ENCODE measurements at regions not wholly inside any gene's neighbourhood (a gene's known extent, or its start where the extent isn't known, plus 50 kb on each side); places are given as distances from the start of the nearest gene placed in this dataset.

DNA sequence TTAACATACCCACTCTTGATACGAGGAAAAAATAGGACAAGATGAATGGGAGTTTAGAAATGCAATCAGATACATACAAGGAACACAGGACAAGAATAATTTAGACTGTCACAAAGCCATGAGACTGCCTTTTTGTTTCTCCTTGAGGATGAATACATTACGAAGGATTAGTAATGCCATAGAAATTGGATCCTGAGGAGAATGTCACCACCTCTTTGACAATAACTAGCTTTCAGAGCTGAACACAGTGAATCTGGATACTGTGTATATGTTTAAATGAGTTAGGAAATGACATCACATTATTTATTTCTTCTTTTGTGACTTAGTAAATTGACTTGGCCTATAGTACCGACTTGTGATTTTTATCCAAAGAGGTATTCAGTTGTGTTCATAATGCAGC is 596.3 kb upstream of the CNTNAP2 start:
- peaks cover 0 to 11% (median 0%) of the 10 kb centered on the region in 9 donors for H3K9me3 Mint-ChIP-seq
- no peaks in the 10 kb centered on the region for H3K36me3 Mint-ChIP-seq
- no peaks in the 10 kb centered on the region for H3K4me1 Mint-ChIP-seq
- ATAC-seq (no peak), DNase-seq (no peak)
- H3K27ac Mint-ChIP-seq: no peak overlapping the region
- no peak overlapping the region for H3K4me3 Mint-ChIP-seq
- POLR2A ChIA-PET: no interaction called here
- H3K27me3 Mint-ChIP-seq: no peaks in the 10 kb centered on the region

DNA sequence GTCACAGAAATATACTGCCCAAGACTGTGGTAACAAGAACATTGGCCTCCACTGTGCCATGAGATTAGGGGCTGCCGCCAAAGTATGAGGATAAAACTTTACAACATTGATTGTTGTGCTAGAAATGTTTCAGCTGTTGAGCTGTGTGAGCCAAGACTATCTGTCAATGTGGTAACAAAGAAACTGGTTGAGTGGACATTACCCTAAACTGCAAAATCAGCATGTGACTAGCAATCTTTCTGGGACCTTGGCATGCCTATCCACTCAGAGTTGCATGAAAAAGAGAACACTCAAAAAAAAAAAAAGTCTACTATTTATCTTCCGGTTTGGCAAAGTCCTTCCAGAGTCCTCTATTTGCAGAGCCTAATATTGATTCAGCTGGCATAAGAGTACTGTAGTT is 605.6 kb upstream of the CNTNAP2 start:
- POLR2A ChIA-PET: no interaction called here
- ATAC-seq (no peak), DNase-seq (no peak)
- Mint-ChIP-seq H3K4me3 (no peak overlapping the region), H3K4me1 (no peaks in the 10 kb centered on the region), H3K27ac (no peak overlapping the region), H3K36me3 (peaks cover 0 to under 1% (median 0%) of the 10 kb centered on the region in 3 donors), H3K27me3 (no peaks in the 10 kb centered on the region), H3K9me3 (peaks cover 0 to 26% (median 7%) of the 10 kb centered on the region in 9 donors)

DNA sequence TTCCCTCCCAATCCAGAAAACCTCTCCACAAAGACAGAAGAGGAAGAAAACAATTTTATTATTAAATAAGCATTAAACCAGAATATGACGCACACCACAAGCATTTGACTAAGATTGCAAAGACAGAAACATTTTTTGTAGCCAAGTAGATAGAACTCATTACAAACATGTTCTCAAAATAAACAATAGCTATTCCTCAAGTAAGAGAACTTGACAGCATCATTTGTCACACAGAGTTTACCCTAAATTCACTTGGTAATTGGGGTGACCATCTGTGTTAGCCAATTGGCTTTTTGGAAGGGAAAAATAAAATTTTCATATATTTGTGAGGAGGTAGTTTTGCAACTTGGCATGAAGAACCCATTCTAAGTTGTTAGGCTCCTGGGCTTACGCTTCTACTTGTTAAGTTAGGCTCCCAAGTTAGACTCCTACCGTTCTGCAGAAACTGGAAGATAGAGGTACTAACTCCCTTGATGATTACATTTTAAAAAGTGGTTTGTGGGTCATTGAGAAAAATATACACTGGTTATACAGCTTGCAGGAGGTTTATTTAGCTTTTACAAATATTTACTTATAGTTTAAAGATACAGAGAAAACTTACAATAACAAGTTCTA is 618.6 kb upstream of the CNTNAP2 start:
- ATAC-seq (no peak), DNase-seq (no peak)
- H3K9me3 Mint-ChIP-seq: peaks cover 0 to 27% (median 7%) of the 10 kb centered on the region in 9 donors
- POLR2A ChIA-PET: no interaction called here
- H3K4me1 Mint-ChIP-seq: no peaks in the 10 kb centered on the region
- H3K27ac Mint-ChIP-seq: no peak overlapping the region
- H3K27me3 Mint-ChIP-seq: no peaks in the 10 kb centered on the region
- H3K36me3 Mint-ChIP-seq: no peaks in the 10 kb centered on the region
- no peak overlapping the region for H3K4me3 Mint-ChIP-seq

DNA sequence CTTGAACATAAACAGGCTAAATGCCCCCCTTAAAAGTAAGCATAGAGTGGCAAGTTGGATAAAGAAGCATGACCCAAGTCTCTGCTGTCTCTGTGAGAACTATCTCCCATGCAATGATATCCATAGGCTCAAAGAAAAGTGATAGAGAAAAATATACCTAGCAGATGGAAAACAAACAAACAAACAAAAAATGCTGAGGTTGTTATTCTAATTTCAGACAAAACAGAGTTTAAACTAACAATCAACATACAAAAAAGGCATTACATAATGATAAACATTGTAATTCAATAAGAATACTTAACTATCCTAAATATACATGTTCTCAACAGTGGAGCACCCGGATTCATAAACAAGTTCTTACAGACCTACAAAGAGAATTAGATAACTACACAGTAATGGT is 626.2 kb upstream of the CNTNAP2 start:
- Mint-ChIP-seq H3K4me1 (no peaks in the 10 kb centered on the region), H3K9me3 (peaks cover 2 to 44% (median 16%) of the 10 kb centered on the region in 9 donors), H3K27ac (no peak overlapping the region), H3K4me3 (no peak overlapping the region), H3K27me3 (no peaks in the 10 kb centered on the region), H3K36me3 (peaks cover 0 to 11% (median 0%) of the 10 kb centered on the region in 3 donors)
- DNase-seq (no peak), ATAC-seq (no peak)
- POLR2A ChIA-PET: no interaction called here

DNA sequence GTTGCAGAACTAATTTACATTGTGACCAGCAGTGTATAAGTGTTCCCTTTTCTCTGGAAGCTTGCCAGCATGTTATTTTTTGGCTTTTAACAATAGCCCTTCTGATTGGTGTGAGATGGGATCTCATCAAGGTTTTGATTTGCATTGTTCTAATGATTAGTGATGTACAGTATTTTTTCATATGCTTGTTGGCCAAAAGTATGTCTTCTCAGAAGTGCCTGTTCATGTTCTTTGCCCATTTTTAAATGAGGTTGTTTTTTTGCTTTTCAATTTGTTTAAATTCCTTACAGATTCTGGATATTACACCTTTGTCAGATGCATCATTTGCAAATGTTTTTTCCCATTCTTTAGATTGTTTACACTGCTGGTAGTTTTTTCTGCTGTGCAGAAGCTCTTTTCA is 627.0 kb upstream of the CNTNAP2 start:
- no peak overlapping the region for H3K4me3 Mint-ChIP-seq
- no peaks in the 10 kb centered on the region for H3K27me3 Mint-ChIP-seq
- no peaks in the 10 kb centered on the region for H3K4me1 Mint-ChIP-seq
- H3K36me3 Mint-ChIP-seq: peaks cover 0 to 11% (median 0%) of the 10 kb centered on the region in 3 donors
- DNase-seq (no peak), ATAC-seq (no peak)
- POLR2A ChIA-PET: no interaction called here
- no peak overlapping the region for H3K27ac Mint-ChIP-seq
- H3K9me3 Mint-ChIP-seq: peaks cover 2 to 43% (median 16%) of the 10 kb centered on the region in 9 donors

DNA sequence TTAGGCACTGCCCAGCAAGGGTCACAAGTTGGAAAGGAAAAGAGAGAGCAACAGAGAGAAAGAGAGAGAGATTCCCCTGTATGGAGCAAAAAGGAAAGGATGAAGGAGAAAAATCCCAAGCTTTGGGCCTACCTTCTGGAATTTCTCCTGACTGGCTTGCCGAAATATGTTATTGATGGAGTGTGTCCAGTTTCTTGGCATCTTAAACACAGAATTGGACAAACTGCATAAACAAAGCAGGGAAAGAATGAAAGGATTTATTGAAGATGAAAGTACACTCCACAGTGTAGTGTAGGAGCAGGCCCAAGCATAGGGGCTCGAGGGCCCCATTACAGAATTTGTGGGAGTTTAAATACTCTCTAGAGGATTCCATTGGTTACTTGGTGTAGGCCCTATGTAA is 627.8 kb upstream of the CNTNAP2 start:
- Mint-ChIP-seq H3K27ac (no peak overlapping the region), H3K27me3 (no peaks in the 10 kb centered on the region), H3K36me3 (peaks cover 0 to 11% (median 0%) of the 10 kb centered on the region in 3 donors), H3K4me3 (no peak overlapping the region), H3K9me3 (peaks cover 0 to 37% (median 13%) of the 10 kb centered on the region in 9 donors), H3K4me1 (no peaks in the 10 kb centered on the region)
- POLR2A ChIA-PET: no interaction called here
- ATAC-seq (no peak), DNase-seq (no peak)

DNA sequence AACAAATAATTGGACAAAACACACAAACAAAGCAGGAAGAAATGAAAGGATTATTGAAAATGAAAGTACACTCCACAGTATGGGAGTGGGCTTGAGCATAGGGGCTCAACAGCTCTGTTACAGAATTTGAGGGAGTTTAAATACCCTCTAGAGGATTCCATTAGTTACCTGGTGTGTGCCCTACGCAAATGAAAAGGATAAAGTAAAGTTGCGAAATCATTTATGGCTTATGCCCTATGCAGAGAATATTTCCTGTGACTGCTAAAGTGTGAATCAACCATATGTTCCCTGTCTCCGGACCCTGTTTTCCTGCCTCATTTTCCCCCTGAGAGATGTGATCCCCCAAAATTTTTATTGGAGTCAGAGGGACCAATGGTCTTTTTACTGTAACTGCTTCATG is 634.6 kb upstream of the CNTNAP2 start:
- ATAC-seq: no peak
- H3K36me3 Mint-ChIP-seq: no peaks in the 10 kb centered on the region
- H3K27me3 Mint-ChIP-seq: no peaks in the 10 kb centered on the region
- no peaks in the 10 kb centered on the region for H3K4me1 Mint-ChIP-seq
- H3K27ac Mint-ChIP-seq: no peak overlapping the region
- POLR2A ChIA-PET: no interaction called here
- DNase-seq: no peak
- H3K9me3 Mint-ChIP-seq: peaks cover 0 to 10% (median 2%) of the 10 kb centered on the region in 9 donors
- no peak overlapping the region for H3K4me3 Mint-ChIP-seq

DNA sequence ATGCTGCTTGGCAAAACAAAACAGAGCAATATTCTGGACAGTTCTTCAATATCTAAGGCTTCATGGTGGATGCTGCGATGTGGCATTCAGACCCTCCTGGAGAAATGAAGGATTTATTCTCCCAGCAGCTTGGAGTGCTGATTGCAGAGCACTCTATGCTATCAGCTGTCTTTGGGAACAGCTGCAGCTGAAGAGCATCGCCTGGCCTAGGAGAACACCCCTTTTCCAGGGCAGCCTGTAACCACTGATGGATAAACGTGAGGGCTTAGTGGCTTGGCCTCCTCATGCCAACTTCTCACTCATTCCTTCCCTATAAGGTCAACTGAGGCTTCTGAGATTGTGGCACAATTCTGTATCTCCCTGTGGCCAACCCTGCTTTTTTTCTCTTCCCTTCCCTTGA is 638.1 kb upstream of the CNTNAP2 start:
- Mint-ChIP-seq H3K4me1 (no peaks in the 10 kb centered on the region), H3K9me3 (peaks cover 0 to 20% (median 0%) of the 10 kb centered on the region in 9 donors), H3K27me3 (no peaks in the 10 kb centered on the region), H3K4me3 (no peak overlapping the region), H3K36me3 (no peaks in the 10 kb centered on the region), H3K27ac (no peak overlapping the region)
- POLR2A ChIA-PET: no interaction called here
- DNase-seq (no peak), ATAC-seq (no peak)

DNA sequence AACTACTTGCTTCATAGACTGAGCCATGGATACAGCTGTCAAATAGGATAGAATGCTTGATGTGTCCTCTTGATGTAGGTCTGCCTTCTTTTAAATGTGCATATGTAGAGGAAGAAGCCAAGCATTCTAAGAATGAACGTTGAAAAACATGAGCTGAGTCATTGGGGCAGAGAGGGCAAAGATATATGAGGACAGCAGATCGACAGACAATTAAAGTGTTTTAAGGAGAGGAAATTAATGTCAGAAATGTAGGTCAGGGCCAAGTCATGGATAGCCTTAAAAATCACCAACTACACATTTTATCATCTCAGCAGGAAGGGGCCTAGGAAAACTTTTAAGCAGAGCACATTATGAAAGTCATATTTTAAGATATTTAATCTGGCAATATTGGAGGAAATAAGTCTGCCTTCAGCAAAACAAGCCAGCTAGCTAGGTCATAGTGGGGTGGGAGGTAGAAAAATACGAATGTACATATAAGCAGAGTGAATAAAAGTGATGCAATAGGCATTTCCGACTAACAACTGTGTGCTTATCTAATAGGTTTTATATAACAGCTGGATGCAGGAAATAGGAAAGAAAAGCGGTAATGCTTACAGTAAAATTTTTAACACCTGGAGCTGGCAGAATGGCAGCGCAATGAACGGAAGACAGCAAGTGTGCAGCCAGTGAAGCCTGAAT is 638.3 kb upstream of the TPK1 start:
- Mint-ChIP-seq H3K4me3 (no peak overlapping the region), H3K9me3 (peaks cover 0 to 19% (median 0%) of the 10 kb centered on the region in 9 donors), H3K36me3 (no peaks in the 10 kb centered on the region), H3K4me1 (no peaks in the 10 kb centered on the region), H3K27ac (no peak overlapping the region), H3K27me3 (no peaks in the 10 kb centered on the region)
- POLR2A ChIA-PET: no interaction called here
- DNase-seq: no peak
- no peak for ATAC-seq

DNA sequence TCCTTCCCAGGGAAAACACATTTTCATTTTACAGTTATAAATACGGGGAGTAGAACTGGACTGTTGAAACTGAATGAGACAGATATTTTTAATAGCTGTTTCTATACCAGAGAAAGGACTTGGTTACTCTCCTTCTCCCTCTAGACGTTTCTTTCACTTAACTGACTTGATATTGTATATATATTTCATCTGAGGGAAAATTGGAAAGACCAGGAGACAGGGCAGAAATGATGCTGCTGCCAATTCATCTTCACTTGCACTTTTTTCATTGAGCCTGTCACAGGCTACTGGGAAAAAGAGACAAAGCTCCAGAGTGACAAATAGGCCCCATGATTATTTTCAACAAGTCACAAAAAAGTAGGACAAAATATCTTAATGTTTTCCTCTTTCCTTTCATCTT is 636.0 kb upstream of the TPK1 start:
- Mint-ChIP-seq H3K27me3 (no peaks in the 10 kb centered on the region), H3K4me3 (no peak overlapping the region), H3K4me1 (no peaks in the 10 kb centered on the region), H3K9me3 (peaks cover 0 to 11% (median 5%) of the 10 kb centered on the region in 9 donors), H3K27ac (no peak overlapping the region), H3K36me3 (no peaks in the 10 kb centered on the region)
- ATAC-seq: no peak
- POLR2A ChIA-PET: no interaction called here
- no peak for DNase-seq

DNA sequence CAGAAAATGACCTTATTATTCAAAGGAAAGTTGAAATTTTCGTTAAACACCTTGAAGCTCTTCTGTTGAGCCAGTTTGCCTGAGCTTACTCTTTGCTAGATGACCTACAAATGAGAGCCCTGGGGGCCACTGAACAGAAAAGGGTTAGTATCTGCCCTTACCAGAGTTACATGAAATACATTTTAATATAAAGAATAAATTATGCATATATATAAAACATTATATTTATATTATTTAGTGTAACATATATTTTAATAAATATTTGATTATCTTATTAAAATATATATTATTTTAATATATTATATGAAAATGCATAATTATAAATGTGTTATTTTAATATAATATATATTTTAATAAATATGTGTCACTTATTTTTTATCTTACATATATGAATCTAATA is 628.4 kb upstream of the TPK1 start:
- H3K27me3 Mint-ChIP-seq: no peaks in the 10 kb centered on the region
- H3K4me1 Mint-ChIP-seq: no peaks in the 10 kb centered on the region
- DNase-seq: no peak
- POLR2A ChIA-PET: no interaction called here
- H3K27ac Mint-ChIP-seq: no peak overlapping the region
- ATAC-seq: no peak
- H3K4me3 Mint-ChIP-seq: no peak overlapping the region
- peaks cover 0 to 23% (median 6%) of the 10 kb centered on the region in 9 donors for H3K9me3 Mint-ChIP-seq
- no peaks in the 10 kb centered on the region for H3K36me3 Mint-ChIP-seq

DNA sequence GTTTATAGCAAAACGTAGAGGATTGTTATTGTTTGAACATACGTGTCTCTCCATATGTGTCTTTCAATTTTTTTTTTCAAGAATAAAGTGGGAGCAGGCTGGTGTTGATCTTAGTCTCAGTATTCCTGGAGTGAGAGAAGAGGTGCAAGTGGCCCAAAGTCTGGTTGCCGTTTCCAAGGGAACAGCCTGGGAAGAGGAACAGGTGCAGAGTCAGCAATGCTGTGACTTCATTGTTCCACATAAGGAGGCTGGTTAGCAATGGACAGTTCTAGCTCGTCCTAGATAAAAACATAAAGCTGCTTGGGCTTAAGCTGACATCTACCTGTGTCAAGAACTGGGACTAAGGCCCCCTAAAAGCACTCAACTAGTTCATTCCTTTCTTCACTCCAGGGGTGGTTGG is 626.6 kb upstream of the TPK1 start:
- Mint-ChIP-seq H3K4me3 (no peak overlapping the region), H3K4me1 (no peaks in the 10 kb centered on the region), H3K27me3 (no peaks in the 10 kb centered on the region), H3K36me3 (no peaks in the 10 kb centered on the region), H3K27ac (no peak overlapping the region), H3K9me3 (peaks cover 0 to 23% (median 6%) of the 10 kb centered on the region in 9 donors)
- DNase-seq (no peak), ATAC-seq (no peak)
- POLR2A ChIA-PET: no interaction called here

DNA sequence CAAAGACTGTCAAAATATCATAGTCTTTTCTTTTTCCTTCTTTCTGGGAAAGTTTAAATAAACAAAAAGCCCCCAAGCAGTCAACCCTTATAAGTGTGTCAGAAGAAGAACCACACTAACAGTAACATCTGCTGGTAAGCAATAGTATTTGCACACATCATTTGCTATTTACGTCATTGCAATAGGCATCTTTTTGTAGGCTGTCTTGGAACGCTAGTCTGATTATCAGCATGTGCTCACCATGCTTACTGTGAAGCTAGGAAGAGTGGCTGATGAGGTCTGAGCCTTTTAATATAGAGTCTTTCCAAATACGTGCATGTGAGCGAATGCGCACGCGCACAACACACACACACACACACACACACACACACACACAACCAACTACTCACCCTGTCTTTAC is 599.0 kb upstream of the TPK1 start:
- H3K4me3 Mint-ChIP-seq: no peak overlapping the region
- DNase-seq (no peak), ATAC-seq (no peak)

DNA sequence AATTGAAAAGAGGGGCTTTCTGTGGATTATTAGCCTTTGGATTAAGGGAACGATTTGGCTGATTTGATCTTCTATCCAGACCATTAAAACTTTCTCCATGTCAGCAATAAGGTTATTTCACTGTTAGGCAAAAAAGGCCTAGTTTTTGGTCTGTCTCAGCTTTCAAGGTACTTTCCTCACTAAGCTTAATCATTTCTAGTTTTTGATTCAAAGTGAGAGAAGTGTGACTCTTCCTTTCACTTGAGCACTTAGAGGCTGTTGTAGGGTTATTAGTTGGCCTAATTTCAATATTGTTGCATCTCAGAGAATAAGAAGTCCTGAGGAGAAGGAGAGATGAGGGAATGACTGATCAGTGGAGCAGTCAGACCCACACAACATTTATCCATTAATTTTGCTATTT is 596.0 kb upstream of the TPK1 start:
- H3K27me3 Mint-ChIP-seq: no peaks in the 10 kb centered on the region
- DNase-seq (no peak), ATAC-seq (no peak)
- no peaks in the 10 kb centered on the region for H3K4me1 Mint-ChIP-seq
- H3K36me3 Mint-ChIP-seq: no peaks in the 10 kb centered on the region
- POLR2A ChIA-PET: no interaction called here
- peaks cover 0 to 29% (median 2%) of the 10 kb centered on the region in 9 donors for H3K9me3 Mint-ChIP-seq
- H3K4me3 Mint-ChIP-seq: no peak overlapping the region
- no peak overlapping the region for H3K27ac Mint-ChIP-seq

More for the DNA sequence above, 599.0 kb upstream of the TPK1 start:
- Mint-ChIP-seq H3K27ac (no peak overlapping the region), H3K27me3 (no peaks in the 10 kb centered on the region), H3K36me3 (no peaks in the 10 kb centered on the region), H3K4me1 (no peaks in the 10 kb centered on the region), H3K9me3 (peaks cover 0 to 17% (median 0%) of the 10 kb centered on the region in 9 donors)
- POLR2A ChIA-PET: no interaction called here
